ENCODE measurements at regions not wholly inside any gene's neighbourhood (a gene's known extent, or its start where the extent isn't known, plus 50 kb on each side); places are given as distances from the start of the nearest gene placed in this dataset.
"Not testable (repeated sequence)": the region's sequence is repeated elsewhere in the genome, so short reads cannot be mapped to it uniquely, and the experiment has no call there.

GRCh38 chr12:131432532-131433260 lies 278.2 kb upstream of the SFSWAP start:
- Histone ChIP-seq H3K18ac (ENCODE audit: low read length) (no peak overlapping the region), H3K79me1 (ENCODE audit: low read length) (no peaks in the 10 kb centered on the region), H3K79me2 (ENCODE audit: control insufficient read depth, insufficient read depth, low read length) (no peaks in the 10 kb centered on the region), H3K27ac (ENCODE audit: low read depth, low read length) (no peak overlapping the region), H4K8ac (ENCODE audit: low read depth, low read length) (no peak overlapping the region), H3K9ac (ENCODE audit: low read length) (no peak overlapping the region), H2BK5ac (ENCODE audit: low read length) (no peak overlapping the region), H2AK5ac (ENCODE audit: low read length) (no peak overlapping the region), H3K36me3 (ENCODE audit: control insufficient read depth, insufficient read depth, low read length) (no peaks in the 10 kb centered on the region), H3K4me1 (ENCODE audit: control insufficient read depth, low read depth, low read length) (no peaks in the 10 kb centered on the region), H3K4me2 (ENCODE audit: low read length) (no peak overlapping the region), H3K4me3 (ENCODE audit: low read length) (no peak overlapping the region), H3K56ac (ENCODE audit: low read length) (no peak overlapping the region), H3K4ac (ENCODE audit: low read depth, low read length) (no peak overlapping the region), H3K27me3 (ENCODE audit: insufficient read depth, low read length, poor library complexity) (no peaks in the 10 kb centered on the region), H3K23ac (ENCODE audit: low read length) (no peak overlapping the region), H2BK120ac (ENCODE audit: low read depth, low read length) (no peak overlapping the region), H2BK15ac (replicated peaks; ENCODE audit: low read depth) (no peak overlapping the region), H4K5ac (ENCODE audit: low read length) (no peak overlapping the region)
- no peak for DNase-seq
- WGBS (ENCODE audit: extremely low coverage, insufficient coverage, low lambda C conversion rate) = no CpG with 5 or more reads among the region's 29 CpGs

GRCh38 chr12:131434208-131435125 lies 276.4 kb upstream of the SFSWAP start:
- Histone ChIP-seq H3K4ac (ENCODE audit: low read depth, low read length) (no peak overlapping the region), H3K23ac (ENCODE audit: low read length) (no peak overlapping the region), H4K5ac (ENCODE audit: low read length) (no peak overlapping the region), H2BK120ac (ENCODE audit: low read depth, low read length) (no peak overlapping the region), H4K8ac (ENCODE audit: low read depth, low read length) (no peak overlapping the region), H3K18ac (ENCODE audit: low read length) (no peak overlapping the region), H3K79me2 (ENCODE audit: control insufficient read depth, insufficient read depth, low read length) (no peaks in the 10 kb centered on the region), H3K4me1 (ENCODE audit: control insufficient read depth, low read depth, low read length) (no peaks in the 10 kb centered on the region), H3K56ac (ENCODE audit: low read length) (no peak overlapping the region), H3K27me3 (ENCODE audit: insufficient read depth, low read length, poor library complexity) (no peaks in the 10 kb centered on the region), H3K79me1 (ENCODE audit: low read length) (no peaks in the 10 kb centered on the region), H3K4me3 (ENCODE audit: low read length) (no peak overlapping the region), H2BK5ac (ENCODE audit: low read length) (no peak overlapping the region), H2AK5ac (ENCODE audit: low read length) (no peak overlapping the region), H2BK15ac (replicated peaks; ENCODE audit: low read depth) (no peak overlapping the region), H3K9ac (ENCODE audit: low read length) (no peak overlapping the region), H3K36me3 (ENCODE audit: control insufficient read depth, insufficient read depth, low read length) (no peaks in the 10 kb centered on the region), H3K4me2 (ENCODE audit: low read length) (no peak overlapping the region), H3K27ac (ENCODE audit: low read depth, low read length) (no peak overlapping the region)
- DNase-seq = peak; percentile 4
- no CpG with 5 or more reads among the region's 28 CpGs for WGBS (ENCODE audit: extremely low coverage, insufficient coverage, low lambda C conversion rate)

GRCh38 chr12:131436922-131437705 lies 273.8 kb upstream of the SFSWAP start:
- no CpG with 5 or more reads among the region's 10 CpGs for WGBS (ENCODE audit: extremely low coverage, insufficient coverage, low lambda C conversion rate)
- Histone ChIP-seq H3K4ac (ENCODE audit: low read depth, low read length) (no peak overlapping the region), H3K23ac (ENCODE audit: low read length) (no peak overlapping the region), H2BK15ac (replicated peaks; ENCODE audit: low read depth) (no peak overlapping the region), H4K5ac (ENCODE audit: low read length) (no peak overlapping the region), H3K9ac (ENCODE audit: low read length) (no peak overlapping the region), H3K79me2 (ENCODE audit: control insufficient read depth, insufficient read depth, low read length) (no peaks in the 10 kb centered on the region), H2BK5ac (ENCODE audit: low read length) (no peak overlapping the region), H3K4me3 (ENCODE audit: low read length) (no peak overlapping the region), H3K18ac (ENCODE audit: low read length) (no peak overlapping the region), H2AK5ac (ENCODE audit: low read length) (no peak overlapping the region), H3K4me2 (ENCODE audit: low read length) (no peak overlapping the region), H4K8ac (ENCODE audit: low read depth, low read length) (no peak overlapping the region), H3K79me1 (ENCODE audit: low read length) (no peaks in the 10 kb centered on the region), H3K36me3 (ENCODE audit: control insufficient read depth, insufficient read depth, low read length) (no peaks in the 10 kb centered on the region), H3K27me3 (ENCODE audit: insufficient read depth, low read length, poor library complexity) (no peaks in the 10 kb centered on the region), H3K4me1 (ENCODE audit: control insufficient read depth, low read depth, low read length) (no peaks in the 10 kb centered on the region), H2BK120ac (ENCODE audit: low read depth, low read length) (no peak overlapping the region), H3K27ac (ENCODE audit: low read depth, low read length) (no peak overlapping the region), H3K56ac (ENCODE audit: low read length) (no peak overlapping the region)
- DNase-seq = peak; percentile 20

GRCh38 chr12:131437706-131438492 lies 273.0 kb upstream of the SFSWAP start:
- no peaks in the 10 kb centered on the region for H3K36me3 ChIP-seq (ENCODE audit: control insufficient read depth, insufficient read depth, low read length)
- no peaks in the 10 kb centered on the region for H3K79me1 ChIP-seq (ENCODE audit: low read length)
- no peak overlapping the region for H2BK120ac ChIP-seq (ENCODE audit: low read depth, low read length)
- H3K9ac ChIP-seq (ENCODE audit: low read length) = no peak overlapping the region
- H3K23ac ChIP-seq (ENCODE audit: low read length) = no peak overlapping the region
- no peak overlapping the region for H2BK5ac ChIP-seq (ENCODE audit: low read length)
- H2BK15ac ChIP-seq (replicated peaks; ENCODE audit: low read depth) = no peak overlapping the region
- no peak overlapping the region for H4K8ac ChIP-seq (ENCODE audit: low read depth, low read length)
- no peak overlapping the region for H3K4me3 ChIP-seq (ENCODE audit: low read length)
- no peak overlapping the region for H3K56ac ChIP-seq (ENCODE audit: low read length)
- H2AK5ac ChIP-seq (ENCODE audit: low read length) = no peak overlapping the region
- H3K4me2 ChIP-seq (ENCODE audit: low read length) = no peak overlapping the region
- no CpG with 5 or more reads among the region's 9 CpGs for WGBS (ENCODE audit: extremely low coverage, insufficient coverage, low lambda C conversion rate)
- H3K27ac ChIP-seq (ENCODE audit: low read depth, low read length) = no peak overlapping the region
- H3K4ac ChIP-seq (ENCODE audit: low read depth, low read length) = no peak overlapping the region
- H3K18ac ChIP-seq (ENCODE audit: low read length) = no peak overlapping the region
- DNase-seq = no peak
- H3K79me2 ChIP-seq (ENCODE audit: control insufficient read depth, insufficient read depth, low read length) = no peaks in the 10 kb centered on the region
- no peaks in the 10 kb centered on the region for H3K27me3 ChIP-seq (ENCODE audit: insufficient read depth, low read length, poor library complexity)
- H4K5ac ChIP-seq (ENCODE audit: low read length) = no peak overlapping the region
- H3K4me1 ChIP-seq (ENCODE audit: control insufficient read depth, low read depth, low read length) = no peaks in the 10 kb centered on the region

GRCh38 chr12:131438493-131438835 lies 272.4 kb upstream of the SFSWAP start:
- not testable (repeated sequence) for H3K4ac ChIP-seq (ENCODE audit: low read depth, low read length); H3K79me1 ChIP-seq (ENCODE audit: low read length); H3K9ac ChIP-seq (ENCODE audit: low read length); H2BK5ac ChIP-seq (ENCODE audit: low read length); H3K79me2 ChIP-seq (ENCODE audit: control insufficient read depth, insufficient read depth, low read length); H2BK15ac ChIP-seq (replicated peaks; ENCODE audit: low read depth); H3K36me3 ChIP-seq (ENCODE audit: control insufficient read depth, insufficient read depth, low read length); H3K4me1 ChIP-seq (ENCODE audit: control insufficient read depth, low read depth, low read length); H3K4me3 ChIP-seq (ENCODE audit: low read length); H3K56ac ChIP-seq (ENCODE audit: low read length); H3K27ac ChIP-seq (ENCODE audit: low read depth, low read length); H2AK5ac ChIP-seq (ENCODE audit: low read length); H4K5ac ChIP-seq (ENCODE audit: low read length); DNase-seq; H3K18ac ChIP-seq (ENCODE audit: low read length); H3K23ac ChIP-seq (ENCODE audit: low read length); H2BK120ac ChIP-seq (ENCODE audit: low read depth, low read length); H3K4me2 ChIP-seq (ENCODE audit: low read length); H4K8ac ChIP-seq (ENCODE audit: low read depth, low read length); H3K27me3 ChIP-seq (ENCODE audit: insufficient read depth, low read length, poor library complexity)
- WGBS (ENCODE audit: extremely low coverage, insufficient coverage, low lambda C conversion rate) = no CpG with 5 or more reads among the region's 3 CpGs

All from mesendoderm (in vitro differentiated cells).